Kidney epithelial cell (primary cell): ENCODE measurements at regions not wholly inside any gene's neighbourhood (a gene's known extent, or its start where the extent isn't known, plus 50 kb on each side); places are given as distances from the start of the nearest gene placed in this dataset.

Experiments used
- DNase-seq: peaks from one replicate; pipeline ENCODE4 v3.0.0-alpha.2; 2010; ENCODE audit warnings: low read depth
- H3K27me3 ChIP-seq: 2 replicates; pipeline ENCODE4 v1.6.0; 2011; ENCODE audit warnings: low read length; ENCODE audit not compliant: control insufficient read depth, insufficient read depth
- H3K36me3 ChIP-seq: 2 replicates; pipeline ENCODE4 v1.5.1; 2011; ENCODE audit warnings: low read length; ENCODE audit not compliant: control insufficient read depth, insufficient read depth
- H3K4me3 ChIP-seq: 2 replicates; pipeline ENCODE4 v1.5.1; 2011; ENCODE audit warnings: low read depth, mild to moderate bottlenecking, control low read depth, low read length
- CTCF ChIP-seq: IDR thresholded peaks from 2 replicates; pipeline ENCODE4 v1.5.1; 2011; ENCODE audit warnings: mild to moderate bottlenecking, moderate library complexity, low read length, control low read depth, inconsistent platforms; ENCODE audit not compliant: insufficient read depth, poor library complexity, severe bottlenecking

DNA sequence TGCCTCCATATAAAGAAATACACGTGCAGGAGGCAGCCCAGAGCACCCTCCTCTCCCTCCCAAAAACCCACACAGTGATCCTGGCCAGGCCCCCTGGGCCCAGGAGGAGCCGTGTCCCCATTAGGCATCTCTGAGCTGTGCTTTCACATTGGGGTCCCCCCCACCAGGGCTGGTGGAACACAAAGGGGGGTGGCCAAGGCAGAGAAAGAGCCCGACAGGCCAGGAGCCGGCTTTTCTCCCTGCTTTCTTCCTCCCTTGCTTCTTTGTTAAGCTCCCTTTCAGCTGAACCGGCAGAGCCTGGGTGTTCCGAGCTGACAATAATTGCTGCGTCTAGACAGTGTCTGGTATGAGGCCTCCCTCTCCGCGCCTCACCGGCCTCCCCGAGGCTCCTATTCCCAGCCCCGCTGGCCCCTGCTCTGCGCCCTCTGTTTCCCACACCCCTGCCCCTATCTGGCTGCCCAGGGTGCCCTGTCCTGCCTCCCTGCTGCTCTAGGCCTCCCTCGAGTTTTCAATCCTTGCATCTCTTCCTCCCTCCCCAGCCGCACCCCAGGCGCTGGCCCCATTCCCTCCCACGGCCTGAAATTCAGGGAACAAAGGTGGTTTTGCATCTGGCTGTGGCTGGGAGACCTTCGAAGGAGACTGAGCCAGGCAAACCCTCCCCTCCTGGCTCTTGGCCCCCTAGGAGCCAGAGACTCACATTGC is 120.6 kb downstream of the C9orf50 start:
- Histone ChIP-seq H3K4me3 (no peak overlapping the region), H3K27me3 (no peaks in the 10 kb centered on the region), H3K36me3 (no peaks in the 10 kb centered on the region)
- no peak for TF ChIP-seq CTCF
- DNase-seq, result no peak

- DNase-seq, result no peak
- H3K36me3 ChIP-seq, result no peaks in the 10 kb centered on the region
- no peak for TF ChIP-seq CTCF
- H3K27me3 ChIP-seq, result no peaks in the 10 kb centered on the region
- peak overlapping the region; percentile 1 for H3K4me3 ChIP-seq
These were observed 122.2 kb downstream of the C9orf50 start for GRCh38 chr9:129498451-129499384.

- DNase-seq, result no peak
- peak overlapping the region; percentile 66 for H3K4me3 ChIP-seq
- no peaks in the 10 kb centered on the region for H3K36me3 ChIP-seq
- no peak for TF ChIP-seq CTCF
- no peaks in the 10 kb centered on the region for H3K27me3 ChIP-seq
These were observed 123.0 kb downstream of the C9orf50 start for GRCh38 chr9:129497813-129498450.

GRCh38 chr9:129497005-129497812 is 123.7 kb downstream of the C9orf50 start:
- TF ChIP-seq CTCF, result no peak
- DNase-seq, result no peak
- Histone ChIP-seq H3K27me3 (no peaks in the 10 kb centered on the region), H3K4me3 (peak overlapping the region; percentile 66), H3K36me3 (no peaks in the 10 kb centered on the region)

GRCh38 chr9:129496473-129497004 is 124.4 kb downstream of the C9orf50 start:
- DNase-seq, result no peak
- H3K27me3 ChIP-seq, result no peaks in the 10 kb centered on the region
- peak overlapping the region; percentile 66 for H3K4me3 ChIP-seq
- no peak for TF ChIP-seq CTCF
- H3K36me3 ChIP-seq, result no peaks in the 10 kb centered on the region
